Esophagus muscularis mucosa (tissue), 3 donors: ENCODE measurements at regions not wholly inside any gene's neighbourhood (a gene's known extent, or its start where the extent isn't known, plus 50 kb on each side); places are given as distances from the start of the nearest gene placed in this dataset.

Source experiments
- CTCF ChIP-seq, 3 experiments: fragments of 200-600 bp in 2 of 3; fragments of 450-650 bp in 1 of 3; sonication (generic) in 2 of 3; IDR thresholded peaks; one replicate each; pipeline ENCODE4 v1.5.1; 2017 to 2019; ENCODE audit warnings: antibody characterized with exemption in 3 of 3, mild to moderate bottlenecking in 2 of 3, moderate library complexity in 1 of 3
- POLR2A ChIP-seq: fragments of 450-650 bp; IDR thresholded peaks from one replicate; pipeline ENCODE4 v1.6.1; 2017; ENCODE audit warnings: antibody characterized with exemption, moderate library complexity, mild to moderate bottlenecking, low read depth

GRCh38 chr1:90488451-90488850 lies 228.7 kb downstream of the BARHL2 start:
- TF ChIP-seq CTCF (IDR thresholded peaks at IDR 0.05) (no peak), POLR2A (no peak)
